Endodermal cell (in vitro differentiated cells): ENCODE measurements at regions not wholly inside any gene's neighbourhood (a gene's known extent, or its start where the extent isn't known, plus 50 kb on each side); places are given as distances from the start of the nearest gene placed in this dataset.

Source experiments
- DNase-seq: peaks from one replicate; pipeline ENCODE4 v3.0.0-alpha.2; 2017
- H3K27ac ChIP-seq: 2 replicates; pipeline ENCODE4 v1.5.1; 2013; ENCODE audit warnings: mild to moderate bottlenecking, low read depth, low read length, moderate library complexity
- H3K27me3 ChIP-seq: 2 replicates; pipeline ENCODE4 v1.6.1; 2013; ENCODE audit warnings: mild to moderate bottlenecking, low read length, moderate library complexity; ENCODE audit not compliant: insufficient read depth, control insufficient read depth, poor library complexity, severe bottlenecking
- H3K36me3 ChIP-seq: 2 replicates; pipeline ENCODE4 v1.7.0; 2013; ENCODE audit warnings: mild to moderate bottlenecking, low read length, moderate library complexity; ENCODE audit not compliant: control insufficient read depth, insufficient read depth
- H3K4me1 ChIP-seq: one replicate; pipeline ENCODE4 v1.7.0; 2013; ENCODE audit warnings: low read length; ENCODE audit not compliant: control insufficient read depth, insufficient read depth
- H3K4me3 ChIP-seq: 2 replicates; pipeline ENCODE4 v1.5.1; 2013; ENCODE audit warnings: mild to moderate bottlenecking, low read length, moderate library complexity
- H3K9ac ChIP-seq: 2 replicates; pipeline ENCODE4 v1.6.1; 2013; ENCODE audit warnings: mild to moderate bottlenecking, low read length, moderate library complexity; ENCODE audit not compliant: poor library complexity, severe bottlenecking; ENCODE audit errors: extremely low read depth
- H3K9me3 ChIP-seq: 2 replicates; pipeline ENCODE4 v1.6.1; 2013; ENCODE audit warnings: mild to moderate bottlenecking, low read length, moderate library complexity; ENCODE audit not compliant: control insufficient read depth
- H3K27ac Mint-ChIP-seq: 2 replicates; pipeline ENCODE4 v1.8.0; 2020; ENCODE audit warnings: mixed read lengths
- H3K27me3 Mint-ChIP-seq: 2 replicates; pipeline ENCODE4 v1.8.0; 2021; ENCODE audit warnings: mild to moderate bottlenecking, mixed read lengths; ENCODE audit not compliant: insufficient read depth
- H3K36me3 Mint-ChIP-seq: 2 replicates; pipeline ENCODE4 v1.8.0; 2020; ENCODE audit warnings: low read depth, mixed read lengths
- H3K4me1 Mint-ChIP-seq: 2 replicates; pipeline ENCODE4 v1.8.0; 2020; ENCODE audit warnings: mixed read lengths
- H3K4me3 Mint-ChIP-seq: 2 replicates; pipeline ENCODE4 v1.8.0; 2020; ENCODE audit warnings: mild to moderate bottlenecking, moderate library complexity, mixed read lengths
- H3K9me3 Mint-ChIP-seq: 2 replicates; pipeline ENCODE4 v1.8.0; 2020; ENCODE audit warnings: mild to moderate bottlenecking, mixed read lengths
- CTCF ChIP-seq: fragments of 200-600 bp; sonication (generic); conservative IDR thresholded peaks from 2 replicates; pipeline ENCODE4 v1.5.0; 2021; ENCODE audit warnings: antibody characterized with exemption, mild to moderate bottlenecking
- WGBS, 2 experiments: methylation state at CpG; one replicate each; pipeline versions ENCODE4 v1.1.5 to v1.1.7; 2013; ENCODE audit warnings: missing lambda C conversion rate in 2 of 2, mixed read lengths in 1 of 2; ENCODE audit not compliant: insufficient coverage in 1 of 2, insufficient read length in 1 of 2; 5-methylcytosine and 5-hydroxymethylcytosine counted together

- Histone ChIP-seq H3K27me3 (no peaks in the 10 kb centered on the region), H3K4me1 (no peaks in the 10 kb centered on the region), H3K27ac (no peak overlapping the region), H3K9me3 (no peaks in the 10 kb centered on the region), H3K9ac (no peak overlapping the region), H3K36me3 (no peaks in the 10 kb centered on the region), H3K4me3 (no peak overlapping the region)
- H3K9me3 Mint-ChIP-seq = no peaks in the 10 kb centered on the region
- no peak overlapping the region for H3K4me3 Mint-ChIP-seq
- H3K4me1 Mint-ChIP-seq = no peaks in the 10 kb centered on the region
- H3K27me3 Mint-ChIP-seq = no peaks in the 10 kb centered on the region
- no peak for DNase-seq
- H3K27ac Mint-ChIP-seq = no peak overlapping the region
- no peaks in the 10 kb centered on the region for H3K36me3 Mint-ChIP-seq
- no peak for TF ChIP-seq CTCF
- 83 to 91% methylated on average over 1 of the region's 2 CpGs for WGBS, 2 experiments
These were observed 270.9 kb upstream of the SKOR2 start for GRCh38 chr18:47522359-47522758.

DNA sequence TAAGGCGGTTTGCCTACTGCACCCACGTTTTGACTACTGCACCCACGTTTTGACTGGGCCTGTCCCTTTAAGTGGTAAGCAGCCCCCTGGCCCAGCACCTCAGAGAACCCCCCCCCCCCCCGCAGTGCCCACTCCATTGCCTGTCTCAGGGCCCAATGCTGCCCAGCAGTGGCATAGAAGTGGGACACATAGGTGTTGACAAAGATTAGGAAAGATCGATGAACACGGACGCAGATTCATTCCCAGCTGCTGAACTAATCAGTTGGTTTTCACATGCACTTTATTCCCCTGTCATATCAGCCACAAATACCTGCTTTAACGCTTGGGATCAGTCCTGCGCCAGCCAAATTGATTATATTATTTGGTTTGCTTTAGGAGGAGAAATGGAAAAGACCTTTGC, 268.8 kb upstream of the SKOR2 start:
- H3K4me3 Mint-ChIP-seq = no peak overlapping the region
- H3K27me3 Mint-ChIP-seq = peaks cover 1% of the 10 kb centered on the region
- 79 to 100% methylated on average over 3 to 7 of the region's 9 CpGs for WGBS, 2 experiments
- Histone ChIP-seq H3K4me1 (no peaks in the 10 kb centered on the region), H3K27me3 (no peaks in the 10 kb centered on the region), H3K27ac (no peak overlapping the region), H3K9me3 (no peaks in the 10 kb centered on the region), H3K4me3 (no peak overlapping the region), H3K9ac (no peak overlapping the region), H3K36me3 (no peaks in the 10 kb centered on the region)
- H3K9me3 Mint-ChIP-seq = peaks cover 1% of the 10 kb centered on the region
- no peak for TF ChIP-seq CTCF
- H3K4me1 Mint-ChIP-seq = no peaks in the 10 kb centered on the region
- DNase-seq = no peak
- no peak overlapping the region for H3K27ac Mint-ChIP-seq
- no peaks in the 10 kb centered on the region for H3K36me3 Mint-ChIP-seq

- DNase-seq = no peak
- H3K27ac Mint-ChIP-seq = no peak overlapping the region
- H3K27ac ChIP-seq = no peak overlapping the region
- no peak for TF ChIP-seq CTCF
- H3K4me1 Mint-ChIP-seq = no peaks in the 10 kb centered on the region
- H3K27me3 ChIP-seq = no peaks in the 10 kb centered on the region
- no peaks in the 10 kb centered on the region for H3K36me3 Mint-ChIP-seq
- H3K4me3 Mint-ChIP-seq = no peak overlapping the region
- peaks cover 1% of the 10 kb centered on the region for H3K9me3 Mint-ChIP-seq
- H3K4me3 ChIP-seq = no peak overlapping the region
- no peaks in the 10 kb centered on the region for H3K9me3 ChIP-seq
- H3K9ac ChIP-seq = no peak overlapping the region
- no peaks in the 10 kb centered on the region for H3K36me3 ChIP-seq
- H3K27me3 Mint-ChIP-seq = peaks cover 1% of the 10 kb centered on the region
- H3K4me1 ChIP-seq = no peaks in the 10 kb centered on the region
These were observed 268.2 kb upstream of the SKOR2 start for GRCh38 chr18:47519706-47520105.
